ENCODE measurements at regions not wholly inside any gene's neighbourhood (a gene's known extent, or its start where the extent isn't known, plus 50 kb on each side); places are given as distances from the start of the nearest gene placed in this dataset.

DNA sequence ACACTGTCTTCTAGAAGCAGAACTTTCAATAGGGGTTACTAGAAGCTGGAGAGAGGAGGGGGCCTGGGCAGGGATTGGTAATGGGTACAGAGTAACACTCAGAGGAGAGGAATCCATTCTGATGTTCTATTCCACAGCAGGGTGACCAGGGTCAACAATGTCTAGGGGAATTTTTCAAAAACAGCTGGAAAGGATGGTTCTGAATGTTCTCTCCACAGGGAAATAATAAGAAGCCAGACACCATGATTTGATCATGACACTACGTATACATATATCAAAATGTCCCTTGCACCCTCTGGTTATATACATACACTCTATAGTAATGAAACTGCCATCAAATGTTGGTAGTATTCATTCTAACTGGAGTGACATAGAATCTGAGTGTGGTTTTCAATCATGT is 111.2 kb upstream of the TOP3B start:
- DNase-seq (ENCODE audit: low spot score): no peak
- Histone ChIP-seq H3K27me3 (replicated peaks; ENCODE audit: insufficient read depth, low read depth, low read length, poor library complexity) (peaks cover 89% of the 10 kb centered on the region), H3K27ac (ENCODE audit: low read depth, low read length, poor library complexity, severe bottlenecking) (no peak overlapping the region), H3K4me1 (ENCODE audit: insufficient read depth, low read length, poor library complexity, severe bottlenecking) (no peaks in the 10 kb centered on the region), H3K9me3 (ENCODE audit: low read depth, low read length, poor library complexity, severe bottlenecking) (no peaks in the 10 kb centered on the region), H3K36me3 (ENCODE audit: insufficient read depth, low read length, poor library complexity, severe bottlenecking) (no peaks in the 10 kb centered on the region), H3K4me3 (ENCODE audit: low read depth, low read length, poor library complexity, severe bottlenecking) (no peak overlapping the region)
- intact Hi-C loops (cut with micrococcal nuclease; ENCODE audit: unreplicated experiment): no loop called here
- no TSS peak for BruUV-seq (replicated peaks)
- ChIA-PET POLR2A (ENCODE audit: low non-redundant PET) (no interaction called here), CTCF (no interaction called here)
- TF ChIP-seq EZH2 (IDR thresholded peaks at IDR 0.05; ENCODE audit: borderline replicate concordance, low read depth, low read length, poor library complexity, severe bottlenecking): no peak
- TF ChIP-seq, protein P1, sequence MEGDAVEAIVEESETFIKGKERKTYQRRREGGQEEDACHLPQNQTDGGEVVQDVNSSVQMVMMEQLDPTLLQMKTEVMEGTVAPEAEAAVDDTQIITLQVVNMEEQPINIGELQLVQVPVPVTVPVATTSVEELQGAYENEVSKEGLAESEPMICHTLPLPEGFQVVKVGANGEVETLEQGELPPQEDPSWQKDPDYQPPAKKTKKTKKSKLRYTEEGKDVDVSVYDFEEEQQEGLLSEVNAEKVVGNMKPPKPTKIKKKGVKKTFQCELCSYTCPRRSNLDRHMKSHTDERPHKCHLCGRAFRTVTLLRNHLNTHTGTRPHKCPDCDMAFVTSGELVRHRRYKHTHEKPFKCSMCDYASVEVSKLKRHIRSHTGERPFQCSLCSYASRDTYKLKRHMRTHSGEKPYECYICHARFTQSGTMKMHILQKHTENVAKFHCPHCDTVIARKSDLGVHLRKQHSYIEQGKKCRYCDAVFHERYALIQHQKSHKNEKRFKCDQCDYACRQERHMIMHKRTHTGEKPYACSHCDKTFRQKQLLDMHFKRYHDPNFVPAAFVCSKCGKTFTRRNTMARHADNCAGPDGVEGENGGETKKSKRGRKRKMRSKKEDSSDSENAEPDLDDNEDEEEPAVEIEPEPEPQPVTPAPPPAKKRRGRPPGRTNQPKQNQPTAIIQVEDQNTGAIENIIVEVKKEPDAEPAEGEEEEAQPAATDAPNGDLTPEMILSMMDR (conservative IDR thresholded peaks at IDR 0.05; ENCODE audit: low read depth, low read length): no peak

DNA sequence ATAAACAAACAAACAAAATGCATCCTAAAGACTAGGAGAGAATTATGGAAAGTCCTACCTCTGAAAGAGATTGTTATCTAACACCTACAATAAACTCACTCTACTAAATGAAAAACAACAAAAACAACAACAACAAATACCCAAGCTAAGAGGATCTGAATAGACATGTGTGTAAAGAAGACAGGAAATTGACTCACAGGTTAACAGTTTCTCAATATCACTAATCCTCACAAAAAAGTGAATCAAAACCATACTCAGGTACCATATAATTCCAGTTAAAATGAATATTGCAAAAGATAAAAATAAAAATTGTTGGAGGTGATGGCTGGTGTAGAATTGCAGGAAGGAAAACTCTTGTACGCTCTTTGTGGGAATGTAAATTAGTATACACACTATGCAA is 110.4 kb upstream of the TOP3B start:
- intact Hi-C loops (cut with micrococcal nuclease; ENCODE audit: unreplicated experiment): no loop called here
- Histone ChIP-seq H3K36me3 (ENCODE audit: insufficient read depth, low read length, poor library complexity, severe bottlenecking) (no peaks in the 10 kb centered on the region), H3K27me3 (replicated peaks; ENCODE audit: insufficient read depth, low read depth, low read length, poor library complexity) (peaks cover 89% of the 10 kb centered on the region), H3K27ac (ENCODE audit: low read depth, low read length, poor library complexity, severe bottlenecking) (no peak overlapping the region), H3K4me1 (ENCODE audit: insufficient read depth, low read length, poor library complexity, severe bottlenecking) (no peaks in the 10 kb centered on the region), H3K4me3 (ENCODE audit: low read depth, low read length, poor library complexity, severe bottlenecking) (no peak overlapping the region), H3K9me3 (ENCODE audit: low read depth, low read length, poor library complexity, severe bottlenecking) (no peaks in the 10 kb centered on the region)
- ChIA-PET POLR2A (ENCODE audit: low non-redundant PET) (no interaction called here), CTCF (no interaction called here)
- no TSS peak for BruUV-seq (replicated peaks)
- no peak for DNase-seq (ENCODE audit: low spot score)
- no peak for TF ChIP-seq EZH2 (IDR thresholded peaks at IDR 0.05; ENCODE audit: borderline replicate concordance, low read depth, low read length, poor library complexity, severe bottlenecking)
- TF ChIP-seq, protein P1 (conservative IDR thresholded peaks at IDR 0.05; ENCODE audit: low read depth, low read length): no peak

DNA sequence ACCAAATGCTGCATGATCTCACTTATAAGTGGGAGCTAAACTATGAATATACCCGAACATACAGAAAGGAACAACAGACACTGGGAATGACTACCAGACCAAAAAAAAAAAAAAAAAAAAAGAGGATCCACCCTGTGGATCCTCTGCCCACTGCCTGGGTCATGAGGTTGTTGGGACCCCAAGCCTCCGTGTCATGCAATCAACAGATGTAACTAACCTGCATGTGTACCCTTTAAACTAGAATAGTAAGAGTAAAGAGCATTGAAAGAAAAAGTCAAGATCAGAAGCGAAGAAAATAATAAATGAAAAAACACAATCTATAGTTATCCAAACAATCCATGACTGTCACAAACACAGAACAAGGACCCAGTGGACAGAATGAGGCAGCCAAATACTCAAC is 109.5 kb upstream of the TOP3B start:
- Histone ChIP-seq H3K36me3 (ENCODE audit: insufficient read depth, low read length, poor library complexity, severe bottlenecking) (no peaks in the 10 kb centered on the region), H3K27me3 (replicated peaks; ENCODE audit: insufficient read depth, low read depth, low read length, poor library complexity) (peaks cover 80% of the 10 kb centered on the region)
- POLR2A ChIA-PET (ENCODE audit: low non-redundant PET): no interaction called here

More for the DNA sequence above, 109.5 kb upstream of the TOP3B start:
- CTCF ChIA-PET: no interaction called here
- Histone ChIP-seq H3K9me3 (ENCODE audit: low read depth, low read length, poor library complexity, severe bottlenecking) (no peaks in the 10 kb centered on the region), H3K4me1 (ENCODE audit: insufficient read depth, low read length, poor library complexity, severe bottlenecking) (no peaks in the 10 kb centered on the region), H3K4me3 (ENCODE audit: low read depth, low read length, poor library complexity, severe bottlenecking) (no peak overlapping the region), H3K27ac (ENCODE audit: low read depth, low read length, poor library complexity, severe bottlenecking) (no peak overlapping the region)
- TF ChIP-seq, protein P1 (conservative IDR thresholded peaks at IDR 0.05; ENCODE audit: low read depth, low read length): no peak
- no peak for TF ChIP-seq EZH2 (IDR thresholded peaks at IDR 0.05; ENCODE audit: borderline replicate concordance, low read depth, low read length, poor library complexity, severe bottlenecking)
- intact Hi-C loops (cut with micrococcal nuclease; ENCODE audit: unreplicated experiment): no loop called here
- no TSS peak for BruUV-seq (replicated peaks)
- DNase-seq (ENCODE audit: low spot score): no peak

Data from A673 (cell line).